ENCODE measurements at regions not wholly inside any gene's neighbourhood (a gene's known extent, or its start where the extent isn't known, plus 50 kb on each side); places are given as distances from the start of the nearest gene placed in this dataset.

DNA sequence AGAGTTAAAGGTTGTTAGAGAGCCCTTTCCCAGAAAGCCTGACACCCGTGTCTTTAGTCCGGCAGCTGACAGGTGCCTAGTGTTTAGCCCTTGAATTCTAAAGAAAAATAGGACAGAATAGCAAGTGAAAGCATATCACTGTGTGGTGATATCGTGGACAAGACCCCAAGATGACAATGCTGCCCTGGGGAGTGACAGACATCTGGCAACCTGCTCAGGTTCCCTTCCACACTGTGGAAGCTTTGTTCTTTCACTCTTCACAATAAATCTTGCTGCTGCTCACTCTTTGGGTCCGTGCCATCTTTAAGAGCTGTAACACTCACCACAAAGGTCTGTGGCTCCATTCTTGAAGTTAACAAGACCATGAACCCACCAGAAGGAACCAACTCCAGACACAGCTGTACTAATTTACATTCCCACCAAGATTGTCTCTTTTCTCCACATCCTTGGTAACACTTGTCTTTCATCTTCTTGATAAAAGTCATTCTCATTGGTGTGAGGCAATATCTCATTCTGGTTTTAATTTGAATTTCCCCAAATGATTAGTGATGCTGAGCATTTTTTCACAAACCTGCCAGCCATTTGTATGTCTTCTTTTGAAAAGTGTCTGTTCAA lies 107.6 kb upstream of the SGIP1 start:
- TF ChIP-seq CTCF (tag by site-specific recombination; IDR thresholded peaks at IDR 0.05) (no peak), ZBTB11 (tag by site-specific recombination; conservative IDR thresholded peaks at IDR 0.05; ENCODE audit: low read depth) (no peak), ZNF114 (tag by site-specific recombination; IDR thresholded peaks at IDR 0.05) (no peak), SETDB1 (IDR thresholded peaks at IDR 0.05; ENCODE audit: insufficient read length, low read length) (no peak), ZNF18 (tag by site-specific recombination; IDR thresholded peaks at IDR 0.05) (no peak), ZBTB1 (tag by site-specific recombination; IDR thresholded peaks at IDR 0.05) (no peak), ZSCAN30 (tag by site-specific recombination; IDR thresholded peaks at IDR 0.05) (no peak)
- TF ChIP-seq, protein P1, sequence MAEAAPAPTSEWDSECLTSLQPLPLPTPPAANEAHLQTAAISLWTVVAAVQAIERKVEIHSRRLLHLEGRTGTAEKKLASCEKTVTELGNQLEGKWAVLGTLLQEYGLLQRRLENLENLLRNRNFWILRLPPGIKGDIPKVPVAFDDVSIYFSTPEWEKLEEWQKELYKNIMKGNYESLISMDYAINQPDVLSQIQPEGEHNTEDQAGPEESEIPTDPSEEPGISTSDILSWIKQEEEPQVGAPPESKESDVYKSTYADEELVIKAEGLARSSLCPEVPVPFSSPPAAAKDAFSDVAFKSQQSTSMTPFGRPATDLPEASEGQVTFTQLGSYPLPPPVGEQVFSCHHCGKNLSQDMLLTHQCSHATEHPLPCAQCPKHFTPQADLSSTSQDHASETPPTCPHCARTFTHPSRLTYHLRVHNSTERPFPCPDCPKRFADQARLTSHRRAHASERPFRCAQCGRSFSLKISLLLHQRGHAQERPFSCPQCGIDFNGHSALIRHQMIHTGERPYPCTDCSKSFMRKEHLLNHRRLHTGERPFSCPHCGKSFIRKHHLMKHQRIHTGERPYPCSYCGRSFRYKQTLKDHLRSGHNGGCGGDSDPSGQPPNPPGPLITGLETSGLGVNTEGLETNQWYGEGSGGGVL (tag by site-specific recombination; IDR thresholded peaks at IDR 0.05), result no peak
